Ovary (tissue), 7 donors: ENCODE measurements at regions not wholly inside any gene's neighbourhood (a gene's known extent, or its start where the extent isn't known, plus 50 kb on each side); places are given as distances from the start of the nearest gene placed in this dataset.

Experiments used
- DNase-seq, 5 donors: peaks; one replicate each; pipeline ENCODE4 v3.0.0-alpha.2; 2019 to 2020
- H3K27ac ChIP-seq, 2 donors: fragments of 200-600 bp; one replicate each; pipeline versions ENCODE4 v1.5.1 to v1.8.0; 2019 to 2022
- H3K27me3 ChIP-seq: fragments of 200-600 bp; one replicate; pipeline ENCODE4 v1.8.0; 2022
- H3K36me3 ChIP-seq: fragments of 200-600 bp; sonication (generic); one replicate; pipeline ENCODE4 v1.5.1; 2019
- H3K4me1 ChIP-seq: one replicate; pipeline ENCODE4 v1.8.1; 2013; ENCODE audit warnings: mild to moderate bottlenecking, moderate library complexity; ENCODE audit not compliant: insufficient read depth
- H3K4me3 ChIP-seq: fragments of 200-600 bp; sonication (generic); one replicate; pipeline ENCODE4 v1.5.1; 2017
- H3K9me3 ChIP-seq, 2 donors: fragments of 200-600 bp in 1 of 2; sonication (generic) in 1 of 2; one replicate each; pipeline versions ENCODE4 v1.5.1 to v1.8.1; 2013 to 2019; ENCODE audit warnings: mild to moderate bottlenecking in 1 of 2, moderate library complexity in 1 of 2
- CTCF ChIP-seq, 3 donors: fragments of 450-650 bp in 2 of 3; fragments of 200-600 bp in 1 of 3; IDR thresholded peaks; one replicate each; pipeline versions ENCODE4 v1.5.1 to v1.8.0; 2016 to 2022; ENCODE audit warnings: antibody characterized with exemption in 3 of 3, mild to moderate bottlenecking in 1 of 3
- EP300 ChIP-seq: sonication (generic); formaldehyde crosslinking; IDR thresholded peaks from one replicate; pipeline ENCODE4 v1.6.1; 2017; ENCODE audit warnings: antibody characterized with exemption
- POLR2A ChIP-seq: fragments of 450-650 bp; IDR thresholded peaks from one replicate; pipeline ENCODE4 v1.6.1; 2017; ENCODE audit warnings: antibody characterized with exemption, mild to moderate bottlenecking, moderate library complexity
- WGBS, 3 donors: extraction: QIAGEN DNeasy Blood & Tissue Kit in 1 of 3; methylation state at CpG; one replicate each; pipeline versions ENCODE4 v1.1.5 to v1.1.7; 2013 to 2017; 5-methylcytosine and 5-hydroxymethylcytosine counted together
- intact Hi-C, 4 donors: fragments of 100-400 bp; cut with DNase I; formaldehyde crosslinking; loops; one replicate each; pipeline versions ENCODE4 v1.11.0 to v1.15.1; 2022 to 2023
- donor health status: DM: no; HTN: no; CAD: no; lungs with moderate emphysema.
- donor health status: DM: no; HTN: no; CAD: no.
- donor health status: Bipolar disorder and iron deficiency.
- donor health status: DM: no; HTN: no; CAD: no.
- donor health status: DM: yes; HTN: yes; CAD: no.

GRCh38 chr13:55569514-55569913 lies 1571.2 kb upstream of the PRR20A start:
- intact Hi-C loops = no loop called here
- Histone ChIP-seq H3K36me3 (no peaks in the 10 kb centered on the region), H3K27ac (no peak overlapping the region), H3K9me3 (no peaks in the 10 kb centered on the region), H3K4me1 (no peaks in the 10 kb centered on the region), H3K27me3 (no peaks in the 10 kb centered on the region), H3K4me3 (no peak overlapping the region)
- TF ChIP-seq CTCF (IDR thresholded peaks at IDR 0.05) (no peak), EP300 (no peak), POLR2A (no peak)
- DNase-seq = no peak

DNA sequence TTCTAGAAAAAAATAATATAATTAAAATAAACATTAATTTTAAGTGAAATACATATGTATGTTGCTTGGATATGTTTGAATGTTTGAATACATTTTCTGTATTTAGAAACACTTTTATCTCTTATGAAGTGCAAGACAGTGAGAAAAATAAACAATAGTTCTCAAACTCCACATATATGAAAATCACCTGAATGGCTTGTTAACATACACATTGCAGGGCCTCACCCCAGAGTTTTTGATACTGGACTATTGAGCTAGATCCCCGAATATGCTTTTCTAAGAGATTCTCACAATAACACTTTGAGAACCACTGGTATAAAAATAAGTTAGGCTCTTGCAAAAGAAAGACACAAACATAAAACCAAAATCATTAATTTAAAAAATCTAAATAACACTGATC lies 1570.3 kb upstream of the PRR20A start:
- 79 to 91% (median 90%) methylated on average over 1 of the region's 1 CpG for WGBS, 3 donors
- DNase-seq = no peak
- Histone ChIP-seq H3K4me1 (no peaks in the 10 kb centered on the region), H3K4me3 (no peak overlapping the region), H3K36me3 (no peaks in the 10 kb centered on the region), H3K27me3 (no peaks in the 10 kb centered on the region), H3K9me3 (no peaks in the 10 kb centered on the region), H3K27ac (no peak overlapping the region)
- TF ChIP-seq CTCF (IDR thresholded peaks at IDR 0.05) (no peak), POLR2A (no peak), EP300 (no peak)
- intact Hi-C loops = loop anchor here in 1 of 4 donors (5.0 kb wide), 1 partner anchor 1998 kb away; no protein-coding TSS in a partner anchor

GRCh38 chr13:55571237-55571867 lies 1569.4 kb upstream of the PRR20A start:
- no peak for DNase-seq
- H3K27ac ChIP-seq = no peak overlapping the region
- no peaks in the 10 kb centered on the region for H3K9me3 ChIP-seq
- WGBS, 3 donors = 32 to 56% (median 34%) methylated on average over 2 of the region's 2 CpGs
- H3K27me3 ChIP-seq = no peaks in the 10 kb centered on the region
- intact Hi-C loops = loop anchor here in 1 of 4 donors (5.0 kb wide), 1 partner anchor 1999 kb away; no protein-coding TSS in a partner anchor
- no peaks in the 10 kb centered on the region for H3K4me1 ChIP-seq
- no peak overlapping the region for H3K4me3 ChIP-seq
- no peak for TF ChIP-seq CTCF (IDR thresholded peaks at IDR 0.05)
- no peak for TF ChIP-seq POLR2A
- TF ChIP-seq EP300 = no peak
- H3K36me3 ChIP-seq = no peaks in the 10 kb centered on the region

- Histone ChIP-seq H3K27ac (no peak overlapping the region), H3K36me3 (no peaks in the 10 kb centered on the region), H3K4me1 (no peaks in the 10 kb centered on the region), H3K4me3 (no peak overlapping the region), H3K27me3 (no peaks in the 10 kb centered on the region), H3K9me3 (no peaks in the 10 kb centered on the region)
- intact Hi-C loops = loop anchor here in 1 of 4 donors (5.0 kb wide), 1 partner anchor 2000 kb away; no protein-coding TSS in a partner anchor
- no peak for DNase-seq
- TF ChIP-seq POLR2A (no peak), EP300 (no peak), CTCF (IDR thresholded peaks at IDR 0.05) (no peak)
Observed at GRCh38 chr13:55572408-55572807, 1568.3 kb upstream of the PRR20A start.
